GM18951 (cell line): ENCODE measurements at regions not wholly inside any gene's neighbourhood (a gene's known extent, or its start where the extent isn't known, plus 50 kb on each side); places are given as distances from the start of the nearest gene placed in this dataset.

Source experiments
- POLR2A ChIP-seq: IDR thresholded peaks from 4 replicates; pipeline ENCODE4 v1.6.1; 2011; ENCODE audit warnings: mild to moderate bottlenecking; ENCODE audit not compliant: insufficient read length, insufficient read depth; ENCODE audit errors: extremely low read depth
- in situ Hi-C: fragments of 300-500 bp; cut with MboI; formaldehyde crosslinking; loops from one replicate; pipeline ENCODE4 v1.12.0; 2022; ENCODE audit warnings: low sequenced_read_pairs, mixed read lengths, inconsistent platforms; ENCODE audit not compliant: unreplicated experiment

GRCh38 chr21:38183961-38184360 lies 72.8 kb upstream of the KCNJ15 start:
- TF ChIP-seq POLR2A, result no peak
- in situ Hi-C loops, result no loop called here

- in situ Hi-C loops, result no loop called here
- TF ChIP-seq POLR2A, result no peak
Observed at GRCh38 chr21:38186661-38187270, 70.0 kb upstream of the KCNJ15 start.

GRCh38 chr21:38188037-38188436 lies 68.8 kb upstream of the KCNJ15 start:
- in situ Hi-C loops, result no loop called here
- no peak for TF ChIP-seq POLR2A

- no peak for TF ChIP-seq POLR2A
- in situ Hi-C loops, result no loop called here
Observed at GRCh38 chr21:38196036-38196435, 60.8 kb upstream of the KCNJ15 start.

- no peak for TF ChIP-seq POLR2A
- in situ Hi-C loops, result no loop called here
Observed at GRCh38 chr21:38202811-38203210, 54.0 kb upstream of the KCNJ15 start.

- no peak for TF ChIP-seq POLR2A
- in situ Hi-C loops, result no loop called here
Observed at GRCh38 chr21:38203229-38203628, 53.6 kb upstream of the KCNJ15 start.

GRCh38 chr21:38205940-38206339 lies 50.9 kb upstream of the KCNJ15 start:
- TF ChIP-seq POLR2A, result no peak
- in situ Hi-C loops, result no loop called here

GRCh38 chr21:38206646-38207045 lies 50.1 kb upstream of the KCNJ15 start:
- in situ Hi-C loops, result no loop called here
- TF ChIP-seq POLR2A, result no peak
